ENCODE measurements at regions not wholly inside any gene's neighbourhood (a gene's known extent, or its start where the extent isn't known, plus 50 kb on each side); places are given as distances from the start of the nearest gene placed in this dataset.

DNA sequence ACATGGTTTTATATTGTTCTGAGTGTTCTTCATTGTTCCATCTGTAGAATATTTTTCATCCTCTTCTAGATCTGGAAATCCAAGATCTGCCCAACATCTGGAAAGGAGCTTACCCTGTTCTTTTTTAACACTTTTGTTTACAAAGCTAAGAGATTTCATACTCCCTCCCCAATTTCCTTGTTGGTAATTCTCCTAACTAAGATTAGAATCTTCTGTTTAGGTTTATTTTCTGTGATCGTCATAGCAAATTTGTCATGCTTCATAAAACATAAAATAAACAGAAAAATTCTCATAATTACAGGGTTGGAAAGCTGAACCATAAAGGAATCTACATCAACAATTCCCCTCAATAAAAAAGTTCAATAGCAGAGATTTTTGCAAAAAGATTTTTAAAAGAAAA lies 580.3 kb upstream of the CA10 start:
- no peak for FAIRE-seq
- Histone ChIP-seq H3K4me1 (ENCODE audit: control insufficient read depth in 3 of 3, insufficient read depth in 2 of 3, low read depth in 1 of 3, low read length in 2 of 3) (peaks cover 0 to 3% (median 0%) of the 10 kb centered on the region in 3 donors), H3K27me3 (ENCODE audit: control insufficient read depth in 3 of 3, insufficient read depth in 3 of 3, low read length in 3 of 3) (no peaks in the 10 kb centered on the region)

GRCh38 chr17:52737071-52737470 lies 578.6 kb upstream of the CA10 start:
- H3K4me1 ChIP-seq (ENCODE audit: control insufficient read depth in 3 of 3, insufficient read depth in 2 of 3, low read depth in 1 of 3, low read length in 2 of 3), result peaks cover 0 to 9% (median 2%) of the 10 kb centered on the region in 3 donors
- H3K27me3 ChIP-seq (ENCODE audit: control insufficient read depth in 3 of 3, insufficient read depth in 3 of 3, low read length in 3 of 3), result no peaks in the 10 kb centered on the region
- H3K36me3 ChIP-seq (ENCODE audit: control insufficient read depth in 3 of 3, insufficient read depth in 2 of 3, low read depth in 1 of 3, low read length in 3 of 3), result no peaks in the 10 kb centered on the region
- 69 to 85% (median 78%) methylated on average over 3 of the region's 3 CpGs for WGBS, 3 donors
- no peaks in the 10 kb centered on the region for H3K9me3 ChIP-seq (ENCODE audit: control insufficient read depth in 2 of 2, insufficient read depth in 1 of 2, low read depth in 1 of 2, low read length in 1 of 2)
- FAIRE-seq (no peak), DNase-seq (no peak)
- H3K4me3 ChIP-seq (ENCODE audit: low read depth in 1 of 3, low read length in 3 of 3), result no peak overlapping the region
- H3K27ac ChIP-seq (ENCODE audit: low read depth in 1 of 3, low read length in 2 of 3), result no peak overlapping the region

More for the DNA sequence above, 580.3 kb upstream of the CA10 start:
- no peak for DNase-seq
- Histone ChIP-seq H3K27ac (ENCODE audit: low read depth in 1 of 3, low read length in 2 of 3) (no peak overlapping the region), H3K36me3 (ENCODE audit: control insufficient read depth in 3 of 3, insufficient read depth in 2 of 3, low read depth in 1 of 3, low read length in 3 of 3) (no peaks in the 10 kb centered on the region), H3K4me3 (ENCODE audit: low read depth in 1 of 3, low read length in 3 of 3) (no peak overlapping the region), H3K9me3 (ENCODE audit: control insufficient read depth in 2 of 2, insufficient read depth in 1 of 2, low read depth in 1 of 2, low read length in 1 of 2) (no peaks in the 10 kb centered on the region)
- 59 to 92% (median 65%) methylated on average over 1 of the region's 1 CpG for WGBS, 3 donors

DNA sequence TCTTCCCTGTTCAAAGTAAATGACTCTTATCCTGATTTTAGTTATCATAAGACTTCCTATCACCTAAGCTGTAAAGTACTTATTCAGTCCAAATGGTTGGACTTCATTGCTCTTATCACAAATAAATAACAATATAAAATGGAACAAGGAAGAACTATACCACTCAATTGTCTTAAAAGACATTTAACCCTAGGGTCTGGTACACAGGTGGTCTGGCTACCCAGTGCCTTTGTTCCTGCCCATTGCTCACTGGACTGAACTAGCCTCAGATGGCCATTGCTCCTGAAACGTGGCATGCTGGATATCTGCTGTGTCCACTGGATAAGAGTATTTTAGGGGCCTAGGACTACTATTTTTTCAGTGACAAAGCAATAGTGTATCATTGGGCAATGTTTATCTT lies 574.3 kb upstream of the CA10 start:
- Histone ChIP-seq H3K27ac (ENCODE audit: low read depth in 1 of 3, low read length in 2 of 3) (peak overlapping the region in 2 of 3 donors; percentile 20 to 21), H3K4me3 (ENCODE audit: low read depth in 1 of 3, low read length in 3 of 3) (no peak overlapping the region), H3K36me3 (ENCODE audit: control insufficient read depth in 3 of 3, insufficient read depth in 2 of 3, low read depth in 1 of 3, low read length in 3 of 3) (no peaks in the 10 kb centered on the region), H3K9me3 (ENCODE audit: control insufficient read depth in 2 of 2, insufficient read depth in 1 of 2, low read depth in 1 of 2, low read length in 1 of 2) (no peaks in the 10 kb centered on the region), H3K4me1 (ENCODE audit: control insufficient read depth in 3 of 3, insufficient read depth in 2 of 3, low read depth in 1 of 3, low read length in 2 of 3) (peaks cover 0 to 9% (median 2%) of the 10 kb centered on the region in 3 donors), H3K27me3 (ENCODE audit: control insufficient read depth in 3 of 3, insufficient read depth in 3 of 3, low read length in 3 of 3) (no peaks in the 10 kb centered on the region)
- FAIRE-seq (no peak), DNase-seq (peak; percentile 51 to 80)
- 8 to 35% (median 20%) methylated on average over 1 of the region's 1 CpG for WGBS, 3 donors

DNA sequence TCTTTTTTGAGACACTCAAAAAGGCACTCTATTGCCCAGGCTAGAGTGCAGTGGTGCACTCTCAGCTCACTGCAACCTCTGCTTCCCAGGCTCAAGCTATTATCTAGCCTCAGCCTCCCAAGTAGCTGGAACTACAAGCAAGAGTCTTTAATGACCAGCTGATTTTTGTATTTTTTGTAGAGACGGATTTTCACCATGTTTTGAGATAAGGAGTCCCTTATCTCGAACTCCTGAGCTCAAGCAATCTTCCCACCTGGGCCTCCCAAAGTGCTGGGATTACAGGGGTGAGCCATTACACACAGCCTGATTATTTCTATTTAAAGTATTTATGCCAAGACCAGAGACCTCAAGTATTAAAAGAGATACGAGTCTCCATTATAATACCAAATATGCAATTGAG lies 566.1 kb upstream of the CA10 start:
- Histone ChIP-seq H3K27ac (ENCODE audit: low read depth in 1 of 3, low read length in 2 of 3) (no peak overlapping the region), H3K36me3 (ENCODE audit: control insufficient read depth in 3 of 3, insufficient read depth in 2 of 3, low read depth in 1 of 3, low read length in 3 of 3) (no peaks in the 10 kb centered on the region), H3K9me3 (ENCODE audit: control insufficient read depth in 2 of 2, insufficient read depth in 1 of 2, low read depth in 1 of 2, low read length in 1 of 2) (no peaks in the 10 kb centered on the region), H3K27me3 (ENCODE audit: control insufficient read depth in 3 of 3, insufficient read depth in 3 of 3, low read length in 3 of 3) (no peaks in the 10 kb centered on the region), H3K4me3 (ENCODE audit: low read depth in 1 of 3, low read length in 3 of 3) (no peak overlapping the region), H3K4me1 (ENCODE audit: control insufficient read depth in 3 of 3, insufficient read depth in 2 of 3, low read depth in 1 of 3, low read length in 2 of 3) (no peaks in the 10 kb centered on the region)
- no peak for FAIRE-seq
- DNase-seq, result no peak
- WGBS, 3 donors, result 10 to 52% (median 19%) methylated on average over 3 of the region's 3 CpGs

DNA sequence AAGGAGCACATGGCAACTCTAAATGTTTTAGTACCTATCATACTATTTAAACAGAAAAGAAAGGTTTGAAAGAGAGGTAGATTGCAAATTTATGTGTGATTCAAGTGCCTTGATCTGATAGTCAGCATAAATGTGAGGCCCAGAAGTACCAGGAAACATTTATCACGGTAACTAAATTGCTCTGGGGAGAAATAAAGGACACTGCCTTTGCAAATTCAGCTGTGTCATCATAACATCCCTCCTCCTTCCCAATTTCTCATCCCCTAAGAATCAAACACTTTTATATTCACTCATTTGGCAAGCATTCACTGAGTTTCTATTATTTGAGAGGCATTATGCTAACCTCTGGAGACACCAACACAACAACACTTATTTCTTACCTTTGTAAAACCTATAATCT lies 563.4 kb upstream of the CA10 start:
- Histone ChIP-seq H3K4me1 (ENCODE audit: control insufficient read depth in 3 of 3, insufficient read depth in 2 of 3, low read depth in 1 of 3, low read length in 2 of 3) (no peaks in the 10 kb centered on the region), H3K36me3 (ENCODE audit: control insufficient read depth in 3 of 3, insufficient read depth in 2 of 3, low read depth in 1 of 3, low read length in 3 of 3) (no peaks in the 10 kb centered on the region), H3K27me3 (ENCODE audit: control insufficient read depth in 3 of 3, insufficient read depth in 3 of 3, low read length in 3 of 3) (no peaks in the 10 kb centered on the region), H3K9me3 (ENCODE audit: control insufficient read depth in 2 of 2, insufficient read depth in 1 of 2, low read depth in 1 of 2, low read length in 1 of 2) (no peaks in the 10 kb centered on the region), H3K4me3 (ENCODE audit: low read depth in 1 of 3, low read length in 3 of 3) (no peak overlapping the region), H3K27ac (ENCODE audit: low read depth in 1 of 3, low read length in 2 of 3) (no peak overlapping the region)
- DNase-seq (no peak), FAIRE-seq (no peak)
- WGBS, 3 donors, result 19 to 44% (median 32%) methylated on average over 1 of the region's 1 CpG

DNA sequence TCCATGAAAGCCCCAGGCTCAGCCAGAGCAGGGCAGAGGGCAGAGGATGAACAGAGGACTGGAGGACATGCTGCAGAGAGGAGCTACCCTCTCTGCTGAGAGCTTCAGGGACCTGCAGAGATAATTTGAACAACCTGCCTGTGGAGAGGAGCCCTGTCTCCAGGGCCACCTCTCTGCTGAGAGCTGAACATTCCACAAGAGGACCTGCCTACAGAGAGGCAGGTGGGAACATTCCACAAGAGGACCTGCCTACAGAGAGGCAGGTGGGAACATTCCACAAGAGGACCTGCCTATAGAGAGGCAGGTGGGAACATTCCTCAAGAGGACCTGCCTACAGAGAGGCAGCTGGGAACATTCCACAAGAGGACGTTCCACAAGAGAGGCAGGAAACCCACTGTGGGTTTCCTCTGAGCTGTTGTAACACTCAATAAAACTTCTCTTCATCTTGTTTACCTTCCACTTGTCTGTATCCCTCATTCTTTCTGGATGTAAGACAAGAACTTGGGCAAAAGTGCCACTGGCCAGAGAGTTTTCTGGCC lies 551.9 kb upstream of the CA10 start:
- H3K9me3 ChIP-seq (ENCODE audit: control insufficient read depth in 2 of 2, insufficient read depth in 1 of 2, low read depth in 1 of 2, low read length in 1 of 2), result peaks cover 0 to 2% of the 10 kb centered on the region in 2 donors
- no peak overlapping the region for H3K27ac ChIP-seq (ENCODE audit: low read depth in 1 of 3, low read length in 2 of 3)
- 33 to 64% (median 42%) methylated on average over 1 of the region's 1 CpG for WGBS, 3 donors
- H3K27me3 ChIP-seq (ENCODE audit: control insufficient read depth in 3 of 3, insufficient read depth in 3 of 3, low read length in 3 of 3), result no peaks in the 10 kb centered on the region
- no peaks in the 10 kb centered on the region for H3K4me1 ChIP-seq (ENCODE audit: control insufficient read depth in 3 of 3, insufficient read depth in 2 of 3, low read depth in 1 of 3, low read length in 2 of 3)
- DNase-seq (no peak), FAIRE-seq (no peak)
- H3K4me3 ChIP-seq (ENCODE audit: low read depth in 1 of 3, low read length in 3 of 3), result no peak overlapping the region
- no peaks in the 10 kb centered on the region for H3K36me3 ChIP-seq (ENCODE audit: control insufficient read depth in 3 of 3, insufficient read depth in 2 of 3, low read depth in 1 of 3, low read length in 3 of 3)

- Histone ChIP-seq H3K27ac (ENCODE audit: low read depth in 1 of 3, low read length in 2 of 3) (no peak overlapping the region), H3K4me3 (ENCODE audit: low read depth in 1 of 3, low read length in 3 of 3) (no peak overlapping the region), H3K36me3 (ENCODE audit: control insufficient read depth in 3 of 3, insufficient read depth in 2 of 3, low read depth in 1 of 3, low read length in 3 of 3) (no peaks in the 10 kb centered on the region), H3K9me3 (ENCODE audit: control insufficient read depth in 2 of 2, insufficient read depth in 1 of 2, low read depth in 1 of 2, low read length in 1 of 2) (peaks cover 0 to 2% of the 10 kb centered on the region in 2 donors), H3K4me1 (ENCODE audit: control insufficient read depth in 3 of 3, insufficient read depth in 2 of 3, low read depth in 1 of 3, low read length in 2 of 3) (no peaks in the 10 kb centered on the region), H3K27me3 (ENCODE audit: control insufficient read depth in 3 of 3, insufficient read depth in 3 of 3, low read length in 3 of 3) (no peaks in the 10 kb centered on the region)
- no peak for DNase-seq
- no peak for FAIRE-seq
- 80 to 94% (median 88%) methylated on average over 3 of the region's 3 CpGs for WGBS, 3 donors
These were observed 551.2 kb upstream of the CA10 start for GRCh38 chr17:52709724-52710123.

DNA sequence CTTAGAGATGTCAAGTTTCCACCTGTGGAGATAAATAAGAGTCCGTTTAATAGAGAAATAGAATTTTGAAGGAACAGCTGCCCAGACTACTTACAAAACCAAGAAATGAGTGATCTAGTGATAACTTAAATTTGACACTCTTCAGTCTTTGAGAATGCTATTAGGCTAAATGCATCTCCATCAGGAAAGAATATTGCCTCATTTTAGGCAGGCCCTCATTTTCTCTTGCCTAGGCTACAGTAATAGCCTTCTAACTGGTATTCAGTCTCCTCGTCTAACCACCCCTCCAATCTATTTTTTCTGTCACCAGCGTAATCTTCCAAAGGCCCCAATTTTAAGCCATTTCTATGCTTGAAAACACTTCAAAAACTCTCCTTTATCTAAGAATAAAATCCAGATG lies 537.8 kb upstream of the CA10 start:
- H3K9me3 ChIP-seq (ENCODE audit: control insufficient read depth in 2 of 2, insufficient read depth in 1 of 2, low read depth in 1 of 2, low read length in 1 of 2), result no peaks in the 10 kb centered on the region
- WGBS, 3 donors, result 72 to 83% (median 76%) methylated on average over 3 of the region's 3 CpGs
- H3K27ac ChIP-seq (ENCODE audit: low read depth in 1 of 3, low read length in 2 of 3), result no peak overlapping the region
- no peaks in the 10 kb centered on the region for H3K36me3 ChIP-seq (ENCODE audit: control insufficient read depth in 3 of 3, insufficient read depth in 2 of 3, low read depth in 1 of 3, low read length in 3 of 3)
- no peak overlapping the region for H3K4me3 ChIP-seq (ENCODE audit: low read depth in 1 of 3, low read length in 3 of 3)
- no peak for DNase-seq
- H3K4me1 ChIP-seq (ENCODE audit: control insufficient read depth in 3 of 3, insufficient read depth in 2 of 3, low read depth in 1 of 3, low read length in 2 of 3), result no peaks in the 10 kb centered on the region
- no peaks in the 10 kb centered on the region for H3K27me3 ChIP-seq (ENCODE audit: control insufficient read depth in 3 of 3, insufficient read depth in 3 of 3, low read length in 3 of 3)
- FAIRE-seq, result no peak

- DNase-seq, result no peak
- H3K4me3 ChIP-seq (ENCODE audit: low read depth in 1 of 3, low read length in 3 of 3), result no peak overlapping the region
- no peaks in the 10 kb centered on the region for H3K36me3 ChIP-seq (ENCODE audit: control insufficient read depth in 3 of 3, insufficient read depth in 2 of 3, low read depth in 1 of 3, low read length in 3 of 3)
- no peak overlapping the region for H3K27ac ChIP-seq (ENCODE audit: low read depth in 1 of 3, low read length in 2 of 3)
- no peak for FAIRE-seq
- H3K27me3 ChIP-seq (ENCODE audit: control insufficient read depth in 3 of 3, insufficient read depth in 3 of 3, low read length in 3 of 3), result no peaks in the 10 kb centered on the region
- H3K4me1 ChIP-seq (ENCODE audit: control insufficient read depth in 3 of 3, insufficient read depth in 2 of 3, low read depth in 1 of 3, low read length in 2 of 3), result no peaks in the 10 kb centered on the region
- no peaks in the 10 kb centered on the region for H3K9me3 ChIP-seq (ENCODE audit: control insufficient read depth in 2 of 2, insufficient read depth in 1 of 2, low read depth in 1 of 2, low read length in 1 of 2)
These were observed 527.6 kb upstream of the CA10 start for GRCh38 chr17:52686140-52686539.

All from small intestine (tissue), 7 donors.